Gastroesophageal sphincter (tissue), 3 donors: ENCODE measurements at regions not wholly inside any gene's neighbourhood (a gene's known extent, or its start where the extent isn't known, plus 50 kb on each side); places are given as distances from the start of the nearest gene placed in this dataset.

Experiments
- POLR2AphosphoS5 ChIP-seq: sonication (generic); formaldehyde crosslinking; IDR thresholded peaks from one replicate; pipeline ENCODE4 v1.6.1; 2017; ENCODE audit warnings: antibody characterized with exemption
- TF ChIP-seq, protein P1 (sequence below), 4 experiments: fragments of 200-600 bp in 2 of 4; fragments of 450-650 bp in 2 of 4; sonication (generic) in 1 of 4; IDR thresholded peaks; one replicate each; pipeline ENCODE4 v1.5.1; 2017 to 2019; ENCODE audit warnings: antibody characterized with exemption in 4 of 4, mild to moderate bottlenecking in 2 of 4, moderate library complexity in 2 of 4

DNA sequence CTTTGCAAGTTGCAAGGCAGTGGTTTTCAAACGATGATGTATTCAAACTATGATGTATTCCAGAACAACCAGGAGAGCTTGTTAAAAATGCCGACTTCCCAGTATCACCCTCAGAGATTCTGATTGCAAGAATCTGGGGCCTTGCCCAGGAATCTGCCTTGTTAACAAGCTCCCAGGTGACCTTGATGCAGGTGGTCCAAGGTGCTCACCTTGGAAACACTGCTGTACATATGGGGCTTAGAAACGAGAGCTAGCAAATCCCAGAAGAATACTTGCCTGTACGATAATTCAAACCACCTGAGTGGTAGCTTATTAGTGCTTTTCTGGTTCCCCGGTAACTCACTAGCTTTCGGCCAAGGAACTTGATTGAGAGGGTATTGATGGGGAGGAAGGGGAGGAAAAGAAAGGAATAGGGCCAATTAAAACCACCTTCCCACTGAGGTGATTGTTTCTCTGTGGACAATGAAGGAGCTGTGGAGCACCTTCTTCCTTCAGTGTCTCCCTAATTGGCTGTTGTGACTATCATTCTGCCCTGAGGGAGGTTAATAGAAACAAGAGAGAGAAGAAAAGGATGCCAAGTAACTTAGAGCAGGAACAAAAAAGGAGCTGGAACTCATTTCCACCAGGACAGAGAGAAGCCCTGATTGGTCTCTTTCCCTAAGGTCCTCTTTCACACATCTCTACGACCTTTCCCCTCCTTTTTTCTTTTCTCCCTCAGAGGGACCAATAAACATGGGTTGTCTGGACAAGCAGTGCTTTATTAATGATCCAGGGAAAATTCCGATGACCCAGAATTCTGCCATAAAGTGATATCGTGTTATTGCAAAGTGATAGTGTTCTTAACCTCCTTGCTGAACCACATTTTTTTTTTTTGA is 218.8 kb downstream of the TMEM167A start:
- TF ChIP-seq, protein P1, sequence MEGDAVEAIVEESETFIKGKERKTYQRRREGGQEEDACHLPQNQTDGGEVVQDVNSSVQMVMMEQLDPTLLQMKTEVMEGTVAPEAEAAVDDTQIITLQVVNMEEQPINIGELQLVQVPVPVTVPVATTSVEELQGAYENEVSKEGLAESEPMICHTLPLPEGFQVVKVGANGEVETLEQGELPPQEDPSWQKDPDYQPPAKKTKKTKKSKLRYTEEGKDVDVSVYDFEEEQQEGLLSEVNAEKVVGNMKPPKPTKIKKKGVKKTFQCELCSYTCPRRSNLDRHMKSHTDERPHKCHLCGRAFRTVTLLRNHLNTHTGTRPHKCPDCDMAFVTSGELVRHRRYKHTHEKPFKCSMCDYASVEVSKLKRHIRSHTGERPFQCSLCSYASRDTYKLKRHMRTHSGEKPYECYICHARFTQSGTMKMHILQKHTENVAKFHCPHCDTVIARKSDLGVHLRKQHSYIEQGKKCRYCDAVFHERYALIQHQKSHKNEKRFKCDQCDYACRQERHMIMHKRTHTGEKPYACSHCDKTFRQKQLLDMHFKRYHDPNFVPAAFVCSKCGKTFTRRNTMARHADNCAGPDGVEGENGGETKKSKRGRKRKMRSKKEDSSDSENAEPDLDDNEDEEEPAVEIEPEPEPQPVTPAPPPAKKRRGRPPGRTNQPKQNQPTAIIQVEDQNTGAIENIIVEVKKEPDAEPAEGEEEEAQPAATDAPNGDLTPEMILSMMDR (IDR thresholded peaks at IDR 0.05) = no peak
- TF ChIP-seq POLR2AphosphoS5 = no peak
